K562 (cell line): ENCODE measurements at regions not wholly inside any gene's neighbourhood (a gene's known extent, or its start where the extent isn't known, plus 50 kb on each side); places are given as distances from the start of the nearest gene placed in this dataset.

Experiments used
- ARID2 ChIP-seq: fragments of 450-650 bp; IDR thresholded peaks from 2 replicates; pipeline ENCODE4 v1.6.1; 2017; ENCODE audit warnings: antibody characterized with exemption, mild to moderate bottlenecking
- ATF7 ChIP-seq: fragments of 450-650 bp; IDR thresholded peaks from 2 replicates; pipeline ENCODE4 v1.7.1; 2014; ENCODE audit warnings: mild to moderate bottlenecking, moderate library complexity
- ELF1 ChIP-seq: fragments of 200-800 bp; sonication (Bioruptor generic); IDR thresholded peaks from 2 replicates; pipeline ENCODE4 v1.6.1; 2016; ENCODE audit warnings: missing genetic modification characterization, missing compliant biosample characterization
- ELK1 ChIP-seq: sonication (generic); formaldehyde crosslinking; IDR thresholded peaks from 2 replicates; pipeline ENCODE4 v1.8.1; 2022; ENCODE audit warnings: missing genetic modification reagents
- GABPB1 ChIP-seq: sonication (generic); formaldehyde crosslinking; IDR thresholded peaks from 2 replicates; pipeline ENCODE4 v1.8.0; 2022; ENCODE audit warnings: mild to moderate bottlenecking, missing genetic modification reagents
- HINFP ChIP-seq: fragments of 450-650 bp; conservative IDR thresholded peaks from 2 replicates; pipeline ENCODE4 v1.6.1; 2016; ENCODE audit warnings: missing genetic modification characterization, low read depth, mild to moderate bottlenecking, control low read depth, missing compliant biosample characterization
- IRF9 ChIP-seq: fragments of 450-650 bp; IDR thresholded peaks from 2 replicates; pipeline ENCODE4 v1.6.1; 2016; ENCODE audit warnings: missing biosample characterization, missing genetic modification characterization
- JUN ChIP-seq, 2 experiments: sonication (generic) in 1 of 2; formaldehyde crosslinking in 1 of 2; IDR thresholded peaks; 2 replicates each; pipeline versions ENCODE4 v1.6.1 to v1.8.0; 2012 to 2022; ENCODE audit warnings: borderline replicate concordance in 2 of 2, mild to moderate bottlenecking in 2 of 2, improper control_type of control experiment in 1 of 2, low read depth in 1 of 2, low read length in 1 of 2, missing genetic modification reagents in 1 of 2
- MCM7 ChIP-seq, 2 experiments: fragments of 450-650 bp; IDR thresholded peaks; 2 replicates each; pipeline ENCODE4 v1.6.1; 2016 to 2018
- MLX ChIP-seq, 2 experiments: fragments of 450-650 bp in 1 of 2; sonication (generic) in 1 of 2; formaldehyde crosslinking; conservative IDR thresholded peaks; 2 replicates each; pipeline versions ENCODE4 v1.4.0 to v1.8.1; 2020 to 2022; ENCODE audit warnings: mild to moderate bottlenecking in 1 of 2, missing genetic modification reagents in 1 of 2
- MYC ChIP-seq, 2 experiments: fragments of 250-450 bp in 1 of 2; sonication (Bioruptor Pico) in 1 of 2; IDR thresholded peaks; 2 replicates each; pipeline versions ENCODE4 v1.5.1 to v1.6.1; 2012 to 2021; ENCODE audit warnings: low read depth in 2 of 2, borderline replicate concordance in 1 of 2, improper control_type of control experiment in 1 of 2, low read length in 1 of 2, mild to moderate bottlenecking in 1 of 2, moderate library complexity in 1 of 2
- STAT6 ChIP-seq: sonication (generic); formaldehyde crosslinking; IDR thresholded peaks from 2 replicates; pipeline ENCODE4 v1.8.1; 2023; ENCODE audit warnings: mild to moderate bottlenecking, missing genetic modification reagents
- USF1 ChIP-seq: sonication (generic); formaldehyde crosslinking; IDR thresholded peaks from 2 replicates; pipeline ENCODE4 v1.9.0; 2022; ENCODE audit warnings: mild to moderate bottlenecking, missing genetic modification reagents
- USF2 ChIP-seq: sonication (generic); formaldehyde crosslinking; IDR thresholded peaks from 2 replicates; pipeline ENCODE4 v1.5.0; 2020; ENCODE audit warnings: missing genetic modification reagents
- ZFP1 ChIP-seq: fragments of 450-650 bp; formaldehyde crosslinking; IDR thresholded peaks from 2 replicates; pipeline ENCODE4 v1.4.0; 2020; ENCODE audit warnings: mild to moderate bottlenecking, mixed read lengths
- ZNF133 ChIP-seq: fragments of 250-450 bp; sonication (Bioruptor Pico); IDR thresholded peaks from 2 replicates; pipeline ENCODE4 v1.4.0; 2020; ENCODE audit warnings: mild to moderate bottlenecking
- ZNF274 ChIP-seq: IDR thresholded peaks from 2 replicates; pipeline ENCODE4 v1.6.1; 2011; ENCODE audit warnings: low read depth, mild to moderate bottlenecking, low read length, moderate library complexity, borderline replicate concordance

- TF ChIP-seq MLX (CRISPR knock-in tag; conservative IDR thresholded peaks at IDR 0.05) (no peak), GABPB1 (no peak), ZNF133 (CRISPR knock-in tag) (no peak), ATF7 (no peak), ZNF274 (no peak), IRF9 (tag) (no peak), USF1 (CRISPR knock-in tag) (0 out of 2 replicates have a peak, but pooled peaks have one; percentile 10), HINFP (tag) (0 out of 2 replicates have a peak, but pooled peaks have one; percentile 2), MCM7 (IDR thresholded peaks at IDR 0.05) (no peak), STAT6 (CRISPR knock-in tag) (no peak), JUN (IDR thresholded peaks at IDR 0.05; ENCODE audit: borderline replicate concordance, low read depth, low read length) (no peak), JUN (CRISPR knock-in tag; IDR thresholded peaks at IDR 0.05; ENCODE audit: borderline replicate concordance) (0 out of 2 replicates have a peak, but pooled peaks have one; percentile 41), ARID2 (no peak), MYC (IDR thresholded peaks at IDR 0.05; ENCODE audit: low read depth, low read length) (no peak), MYC (CRISPR knock-in tag; IDR thresholded peaks at IDR 0.05; ENCODE audit: borderline replicate concordance, low read depth) (no peak), ELK1 (CRISPR knock-in tag) (peak; percentile 35; the same call in 1 of the 2 replicates), ZFP1 (no peak), USF2 (CRISPR knock-in tag) (peak; percentile 5; the same call in 1 of the 2 replicates), ELF1 (tag) (no peak)
These were observed 85.4 kb upstream of the GNAZ start (continued) for GRCh38 chr22:22984967-22985366.
